ENCODE measurements at regions not wholly inside any gene's neighbourhood (a gene's known extent, or its start where the extent isn't known, plus 50 kb on each side); places are given as distances from the start of the nearest gene placed in this dataset.

GRCh38 chr4:38205261-38205660 lies 245.1 kb downstream of the PTTG2 start:
- Histone ChIP-seq H3K4me3 (no peak overlapping the region), H3K27ac (peak overlapping the region; percentile 24 to 72), H3K4me1 (peaks cover 0 to 27% of the 10 kb centered on the region in 2 donors), H3K9me3 (no peaks in the 10 kb centered on the region), H3K36me3 (no peaks in the 10 kb centered on the region), H3K27me3 (no peaks in the 10 kb centered on the region)
- intact Hi-C loops (cut with DNase I): no loop called here
- TF ChIP-seq CTCF (IDR thresholded peaks at IDR 0.05): no peak
- DNase-seq (ENCODE audit: low spot score in 2 of 2): no peak

GRCh38 chr4:38207110-38207457 lies 246.9 kb downstream of the PTTG2 start:
- no peaks in the 10 kb centered on the region for H3K36me3 ChIP-seq
- no peak for DNase-seq (ENCODE audit: low spot score in 2 of 2)
- TF ChIP-seq CTCF (IDR thresholded peaks at IDR 0.05): no peak
- intact Hi-C loops (cut with DNase I): no loop called here
- H3K4me3 ChIP-seq: no peak overlapping the region
- H3K27me3 ChIP-seq: no peaks in the 10 kb centered on the region
- no peaks in the 10 kb centered on the region for H3K9me3 ChIP-seq
- H3K4me1 ChIP-seq: peaks cover 0 to 38% of the 10 kb centered on the region in 2 donors
- H3K27ac ChIP-seq: no peak overlapping the region

GRCh38 chr4:38209654-38210053 lies 249.5 kb downstream of the PTTG2 start:
- Histone ChIP-seq H3K4me1 (peaks cover 0 to 24% of the 10 kb centered on the region in 2 donors), H3K9me3 (no peaks in the 10 kb centered on the region), H3K36me3 (no peaks in the 10 kb centered on the region), H3K27me3 (no peaks in the 10 kb centered on the region), H3K27ac (peak overlapping the region; percentile 76 to 89), H3K4me3 (no peak overlapping the region)
- no peak for DNase-seq (ENCODE audit: low spot score in 2 of 2)
- intact Hi-C loops (cut with DNase I): loop anchor here (2.0 kb wide), 2 partner anchors 109 to 453 kb away; no protein-coding TSS in a partner anchor
- TF ChIP-seq CTCF (IDR thresholded peaks at IDR 0.05): no peak

GRCh38 chr4:38210396-38211114 lies 250.4 kb downstream of the PTTG2 start:
- H3K9me3 ChIP-seq: peaks cover 0 to 5% of the 10 kb centered on the region in 2 donors
- H3K27ac ChIP-seq: peak overlapping the region; percentile 76 to 89
- peaks cover 0 to 17% of the 10 kb centered on the region in 2 donors for H3K4me1 ChIP-seq
- DNase-seq (ENCODE audit: low spot score in 2 of 2): peak in 1 of 2 donors; percentile 72
- no peak for TF ChIP-seq CTCF (IDR thresholded peaks at IDR 0.05)
- H3K27me3 ChIP-seq: no peaks in the 10 kb centered on the region
- no peaks in the 10 kb centered on the region for H3K36me3 ChIP-seq
- intact Hi-C loops (cut with DNase I): loop anchor here (1.0 to 2.0 kb wide), 3 partner anchors 19 to 452 kb away; no protein-coding TSS in a partner anchor
- H3K4me3 ChIP-seq: peak overlapping the region in 1 of 2 donors; percentile 21

GRCh38 chr4:38211885-38212284 lies 251.7 kb downstream of the PTTG2 start:
- no peaks in the 10 kb centered on the region for H3K36me3 ChIP-seq
- DNase-seq (ENCODE audit: low spot score in 2 of 2): no peak
- no peaks in the 10 kb centered on the region for H3K27me3 ChIP-seq
- no peak for TF ChIP-seq CTCF (IDR thresholded peaks at IDR 0.05)
- H3K4me1 ChIP-seq: peaks cover 0 to 17% of the 10 kb centered on the region in 2 donors
- peak overlapping the region; percentile 76 to 89 for H3K27ac ChIP-seq
- H3K4me3 ChIP-seq: no peak overlapping the region
- intact Hi-C loops (cut with DNase I): loop anchor here (1.0 to 2.0 kb wide), 3 partner anchors 21 to 451 kb away; no protein-coding TSS in a partner anchor
- peaks cover 0 to 5% of the 10 kb centered on the region in 2 donors for H3K9me3 ChIP-seq

Data from ascending aorta (tissue), 2 donors.